HUES6 (cell line): ENCODE measurements at regions not wholly inside any gene's neighbourhood (a gene's known extent, or its start where the extent isn't known, plus 50 kb on each side); places are given as distances from the start of the nearest gene placed in this dataset.
"Not testable (repeated sequence)": the region's sequence is repeated elsewhere in the genome, so short reads cannot be mapped to it uniquely, and the experiment has no call there.

ENCODE experiments used
- H3K27ac ChIP-seq: 2 replicates; pipeline ENCODE4 v1.7.0; 2013; ENCODE audit warnings: low read depth, mild to moderate bottlenecking, low read length, inconsistent platforms
- H3K27me3 ChIP-seq: 2 replicates; pipeline ENCODE4 v1.6.1; 2013; ENCODE audit warnings: low read length; ENCODE audit not compliant: control insufficient read depth, insufficient read depth
- H3K36me3 ChIP-seq: 2 replicates; pipeline ENCODE4 v1.6.1; 2013; ENCODE audit warnings: low read length; ENCODE audit not compliant: control insufficient read depth, insufficient read depth
- H3K4me1 ChIP-seq: 2 replicates; pipeline ENCODE4 v1.6.1; 2013; ENCODE audit warnings: low read length; ENCODE audit not compliant: control insufficient read depth, insufficient read depth
- H3K4me3 ChIP-seq: 2 replicates; pipeline ENCODE4 v1.5.1; 2013; ENCODE audit warnings: low read depth, low read length
- H3K9ac ChIP-seq: one replicate; pipeline ENCODE4 v1.6.1; 2013; ENCODE audit warnings: mild to moderate bottlenecking, low read length
- H3K9me3 ChIP-seq: 2 replicates; pipeline ENCODE4 v1.6.1; 2013; ENCODE audit warnings: low read depth, low read length; ENCODE audit not compliant: control insufficient read depth, insufficient read depth

DNA sequence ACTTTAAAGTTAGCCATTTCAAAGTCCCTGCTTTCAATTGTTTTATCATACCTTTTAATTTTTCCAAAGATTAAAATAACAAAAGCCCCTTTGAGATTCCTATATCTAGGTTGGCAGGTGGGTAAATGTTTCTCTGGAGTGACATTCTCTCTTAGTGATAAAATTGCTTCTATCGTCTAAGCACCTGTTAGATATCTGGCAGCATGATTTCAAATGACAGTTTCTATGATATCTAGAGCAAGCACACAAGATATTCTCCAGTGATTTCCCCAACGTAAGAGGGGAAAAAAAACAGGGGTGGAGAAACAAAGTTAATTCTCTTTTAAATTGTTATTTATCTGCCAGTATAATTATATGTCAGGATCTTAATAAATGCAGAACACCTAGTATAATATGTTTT lies 610.2 kb downstream of the DSC3 start:
- H3K9me3 ChIP-seq: no peaks in the 10 kb centered on the region

DNA sequence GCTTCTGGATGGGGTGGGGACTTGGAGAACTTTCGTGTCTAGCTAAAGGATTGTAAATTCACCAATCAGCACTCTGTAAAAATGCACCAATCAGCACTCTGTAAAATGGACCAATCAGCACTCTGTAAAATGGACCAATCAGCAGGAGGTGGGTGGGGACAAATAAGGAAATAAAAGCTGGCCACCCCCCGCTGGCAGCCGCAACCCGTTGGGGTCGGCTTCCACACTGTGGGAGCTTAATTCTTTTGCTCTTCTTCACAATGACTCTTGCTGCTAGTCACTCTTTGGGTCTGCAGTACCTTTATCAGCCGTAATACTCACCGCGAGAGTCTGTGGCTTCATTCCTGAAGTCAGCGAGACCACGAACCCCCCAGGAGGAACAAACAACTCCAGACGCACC lies 623.1 kb downstream of the DSC3 start:
- H3K27me3 ChIP-seq, H3K36me3 ChIP-seq, H3K9me3 ChIP-seq, H3K27ac ChIP-seq, H3K4me1 ChIP-seq, H3K4me3 ChIP-seq, H3K9ac ChIP-seq: not testable (repeated sequence)

More for the DNA sequence above, 610.2 kb downstream of the DSC3 start:
- Histone ChIP-seq H3K27me3 (no peaks in the 10 kb centered on the region), H3K27ac (no peak overlapping the region), H3K9ac (no peak overlapping the region), H3K36me3 (no peaks in the 10 kb centered on the region), H3K4me1 (peaks cover 6% of the 10 kb centered on the region; the same call in 1 of the 2 replicates), H3K4me3 (no peak overlapping the region)

DNA sequence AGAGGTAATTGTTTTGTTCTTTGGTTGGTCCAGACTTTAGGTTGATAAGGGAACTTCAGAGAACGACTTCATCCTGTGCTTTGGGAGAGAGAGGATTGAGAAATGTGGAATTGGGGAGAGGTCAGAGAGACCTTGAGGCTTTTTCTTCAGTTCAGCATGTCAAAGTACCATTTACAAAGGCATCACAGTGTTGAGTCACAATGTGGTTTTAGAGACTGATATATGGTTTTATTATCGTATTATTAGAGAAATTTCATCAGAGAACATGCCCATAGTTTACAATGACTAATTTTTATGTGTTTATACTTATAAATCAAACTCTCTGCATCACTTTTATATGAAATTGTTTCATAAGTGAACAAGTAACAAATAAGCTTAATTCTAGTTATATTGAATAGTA lies 626.6 kb downstream of the DSC3 start:
- Histone ChIP-seq H3K27me3 (no peaks in the 10 kb centered on the region), H3K9ac (no peak overlapping the region), H3K27ac (no peak overlapping the region), H3K36me3 (no peaks in the 10 kb centered on the region), H3K4me3 (no peak overlapping the region), H3K9me3 (no peaks in the 10 kb centered on the region), H3K4me1 (no peaks in the 10 kb centered on the region; the same call in 1 of the 2 replicates)

DNA sequence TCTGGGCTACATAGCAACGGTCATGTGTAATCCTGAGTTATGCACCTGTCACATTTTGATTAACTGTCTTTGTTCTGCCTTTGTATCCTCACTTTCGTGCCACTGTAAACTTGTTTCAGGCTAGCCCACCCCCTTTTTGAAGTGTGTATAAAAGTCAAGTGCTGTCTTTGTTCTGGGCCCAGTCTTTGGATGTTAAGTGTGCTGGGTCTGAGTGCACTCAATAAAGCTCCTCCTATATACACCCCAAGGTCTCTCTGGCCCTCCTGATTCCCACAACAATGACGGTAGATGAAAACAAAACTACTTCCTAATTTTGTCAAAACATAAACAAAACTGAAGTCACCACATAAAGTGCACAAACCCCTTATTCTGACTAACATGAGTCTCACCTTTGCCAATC lies 633.4 kb downstream of the DSC3 start:
- Histone ChIP-seq H3K27ac (no peak overlapping the region), H3K36me3 (no peaks in the 10 kb centered on the region), H3K9me3 (peaks cover 20% of the 10 kb centered on the region), H3K4me1 (no peaks in the 10 kb centered on the region), H3K9ac (no peak overlapping the region), H3K4me3 (no peak overlapping the region), H3K27me3 (no peaks in the 10 kb centered on the region)

DNA sequence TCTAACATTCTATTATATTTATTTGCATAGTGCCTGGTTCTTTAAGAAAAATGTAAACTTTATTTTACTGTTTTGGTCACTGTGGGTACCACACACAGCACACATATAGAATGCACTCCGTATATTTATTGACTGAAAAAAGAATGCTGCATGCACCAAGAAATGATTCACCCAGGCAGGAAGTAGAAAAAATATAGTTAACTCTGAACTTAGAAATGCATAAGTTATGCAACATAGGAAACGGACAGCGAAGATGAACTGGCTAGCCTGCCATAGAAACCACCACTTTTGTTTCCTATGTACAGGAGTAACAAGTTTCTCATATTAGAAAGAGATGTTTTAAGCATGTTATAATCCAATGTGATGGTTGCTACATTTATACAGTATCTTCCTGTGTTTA lies 635.8 kb downstream of the DSC3 start:
- no peaks in the 10 kb centered on the region for H3K36me3 ChIP-seq
- H3K27me3 ChIP-seq: no peaks in the 10 kb centered on the region
- H3K27ac ChIP-seq: no peak overlapping the region
- H3K4me1 ChIP-seq: no peaks in the 10 kb centered on the region
- H3K9me3 ChIP-seq: peaks cover 20% of the 10 kb centered on the region
- no peak overlapping the region for H3K9ac ChIP-seq
- no peak overlapping the region for H3K4me3 ChIP-seq

DNA sequence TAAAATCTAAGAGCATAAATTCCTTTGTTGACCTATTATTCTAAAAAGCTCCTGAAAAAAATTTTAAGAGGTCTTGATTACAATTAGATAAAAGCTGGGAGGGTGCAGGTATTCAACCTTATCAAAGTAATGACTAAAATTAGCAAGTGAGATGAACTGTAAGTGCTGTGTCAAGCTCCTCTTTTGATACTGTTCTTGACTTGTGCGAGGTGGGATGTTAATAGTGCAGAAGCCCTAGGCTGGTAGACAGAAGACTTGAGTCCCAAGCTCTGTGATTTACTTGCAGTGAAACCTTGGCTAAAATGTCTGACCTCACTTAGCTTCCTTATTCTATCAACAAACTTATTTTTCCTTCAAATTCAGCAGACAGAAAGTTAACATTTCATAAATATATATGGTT lies 637.5 kb downstream of the DSC3 start:
- no peak overlapping the region for H3K4me3 ChIP-seq
- H3K4me1 ChIP-seq: no peaks in the 10 kb centered on the region
- peaks cover 15% of the 10 kb centered on the region for H3K9me3 ChIP-seq

DNA sequence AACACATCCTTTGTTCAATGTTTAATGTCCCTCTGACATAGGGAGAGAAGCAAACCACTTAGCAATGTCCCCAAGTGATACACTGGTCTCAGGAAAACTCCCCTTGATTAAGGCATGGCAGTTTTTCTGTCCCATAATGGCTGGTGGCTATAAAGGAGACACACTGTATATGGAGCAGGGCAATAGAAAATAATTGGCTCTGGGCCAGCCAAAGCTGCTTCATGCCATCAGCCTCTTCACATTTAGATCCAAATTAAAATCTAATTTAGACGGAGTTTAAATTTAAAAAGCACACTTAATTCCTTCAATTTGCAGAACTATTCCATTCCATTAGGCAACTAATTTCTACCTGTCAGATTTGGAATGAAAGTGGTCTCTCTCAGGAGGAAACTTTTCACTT lies 638.1 kb downstream of the DSC3 start:
- H3K27ac ChIP-seq: no peak overlapping the region
- H3K9ac ChIP-seq: no peak overlapping the region
- no peaks in the 10 kb centered on the region for H3K4me1 ChIP-seq
- peaks cover 10% of the 10 kb centered on the region for H3K9me3 ChIP-seq
- no peak overlapping the region for H3K4me3 ChIP-seq
- H3K36me3 ChIP-seq: no peaks in the 10 kb centered on the region
- no peaks in the 10 kb centered on the region for H3K27me3 ChIP-seq

More for the DNA sequence above, 637.5 kb downstream of the DSC3 start:
- H3K27me3 ChIP-seq: no peaks in the 10 kb centered on the region
- H3K9ac ChIP-seq: no peak overlapping the region
- no peaks in the 10 kb centered on the region for H3K36me3 ChIP-seq
- no peak overlapping the region for H3K27ac ChIP-seq

DNA sequence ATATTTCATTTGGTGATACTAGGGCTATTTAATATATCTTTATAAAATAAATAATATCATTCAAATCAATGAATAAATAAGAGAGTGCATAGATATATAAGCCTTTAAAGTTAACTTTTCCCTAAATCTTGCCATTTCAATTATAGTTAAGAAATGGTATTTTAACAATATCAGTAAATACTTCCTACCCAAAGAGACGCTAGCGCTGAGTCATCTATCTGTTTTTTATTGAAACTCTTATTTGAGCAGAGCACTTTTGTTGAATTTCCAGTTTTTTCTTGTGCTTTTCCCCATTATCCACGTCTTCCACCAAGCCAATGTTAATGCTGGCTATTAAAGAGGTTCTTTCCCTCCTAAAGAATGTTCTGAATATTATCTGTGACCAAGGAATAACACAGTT lies 639.3 kb downstream of the DSC3 start:
- H3K36me3 ChIP-seq: no peaks in the 10 kb centered on the region
- no peak overlapping the region for H3K27ac ChIP-seq
- no peaks in the 10 kb centered on the region for H3K9me3 ChIP-seq
- H3K4me3 ChIP-seq: no peak overlapping the region
- no peaks in the 10 kb centered on the region for H3K27me3 ChIP-seq
- no peaks in the 10 kb centered on the region for H3K4me1 ChIP-seq
- no peak overlapping the region for H3K9ac ChIP-seq

DNA sequence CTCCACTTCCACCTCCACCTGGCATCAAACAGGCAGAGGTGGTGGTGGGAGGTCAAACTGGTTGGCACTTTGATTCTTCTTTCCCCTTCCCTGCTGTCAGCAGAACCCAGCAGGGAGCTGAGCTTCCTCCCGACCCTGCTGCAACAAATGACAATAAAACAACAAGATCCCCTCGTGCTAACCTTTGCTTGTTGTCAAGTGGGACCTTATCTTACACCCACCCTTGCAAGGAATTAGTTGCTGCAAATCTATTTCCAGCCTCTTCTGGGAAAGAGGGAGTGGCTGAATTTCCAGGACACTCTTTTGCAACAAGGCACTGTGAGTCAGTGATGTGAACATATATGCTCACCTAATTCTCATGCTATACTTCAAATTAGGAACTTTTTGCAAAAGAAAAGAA lies 655.1 kb downstream of the DSC3 start:
- no peak overlapping the region for H3K9ac ChIP-seq
- peaks cover 9% of the 10 kb centered on the region; the same call in 1 of the 2 replicates for H3K4me1 ChIP-seq
- H3K27ac ChIP-seq: no peak overlapping the region
- no peaks in the 10 kb centered on the region for H3K9me3 ChIP-seq
- no peak overlapping the region for H3K4me3 ChIP-seq
- no peaks in the 10 kb centered on the region for H3K27me3 ChIP-seq
- H3K36me3 ChIP-seq: no peaks in the 10 kb centered on the region

DNA sequence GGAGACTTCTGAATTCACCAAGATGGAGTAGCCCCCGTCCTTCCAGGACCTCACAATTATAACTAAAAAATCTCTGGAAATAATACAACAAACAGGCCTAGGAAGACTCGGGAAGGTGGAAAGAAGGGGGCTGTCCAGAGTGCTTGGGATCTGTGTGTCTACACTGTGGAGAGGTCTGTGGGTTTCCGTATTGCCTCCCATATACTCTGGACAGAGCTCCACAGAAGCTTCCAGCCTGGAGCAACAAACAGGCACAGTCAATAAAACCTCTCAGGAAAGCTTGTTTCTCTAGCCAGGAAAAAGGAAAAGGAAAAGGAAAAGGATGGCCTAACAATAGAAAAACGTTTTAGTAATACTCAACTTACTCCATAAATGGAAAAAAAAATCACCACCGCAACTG lies 655.9 kb downstream of the DSC3 start:
- Histone ChIP-seq H3K27me3 (no peaks in the 10 kb centered on the region), H3K9ac (no peak overlapping the region), H3K27ac (no peak overlapping the region), H3K4me3 (no peak overlapping the region), H3K36me3 (no peaks in the 10 kb centered on the region), H3K9me3 (no peaks in the 10 kb centered on the region), H3K4me1 (peaks cover 9% of the 10 kb centered on the region; the same call in 1 of the 2 replicates)

DNA sequence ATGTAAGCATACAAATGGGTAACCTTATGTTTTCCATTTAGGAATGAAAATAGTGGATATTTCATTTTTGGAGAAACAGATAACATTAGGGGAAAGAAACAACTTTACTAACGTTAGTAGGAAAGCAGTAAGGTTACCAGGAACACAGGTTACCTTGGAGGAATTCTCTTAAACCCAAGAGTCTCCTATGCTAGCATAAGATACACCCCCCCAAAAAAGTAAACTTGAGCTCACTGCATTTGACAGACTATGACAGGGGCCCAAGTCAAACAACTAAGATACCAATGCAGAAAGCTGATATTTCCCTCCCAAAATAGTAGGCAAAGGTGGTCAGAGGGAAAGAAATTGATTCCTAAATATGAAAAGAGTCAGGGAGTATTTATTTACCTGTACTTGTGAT lies 656.9 kb downstream of the DSC3 start:
- Histone ChIP-seq H3K9me3 (0 out of 2 replicates have a peak, but pooled peaks cover 2% of the 10 kb centered on the region), H3K27me3 (no peaks in the 10 kb centered on the region), H3K9ac (no peak overlapping the region), H3K27ac (no peak overlapping the region), H3K36me3 (no peaks in the 10 kb centered on the region), H3K4me3 (no peak overlapping the region), H3K4me1 (peaks cover 9% of the 10 kb centered on the region; the same call in 1 of the 2 replicates)

DNA sequence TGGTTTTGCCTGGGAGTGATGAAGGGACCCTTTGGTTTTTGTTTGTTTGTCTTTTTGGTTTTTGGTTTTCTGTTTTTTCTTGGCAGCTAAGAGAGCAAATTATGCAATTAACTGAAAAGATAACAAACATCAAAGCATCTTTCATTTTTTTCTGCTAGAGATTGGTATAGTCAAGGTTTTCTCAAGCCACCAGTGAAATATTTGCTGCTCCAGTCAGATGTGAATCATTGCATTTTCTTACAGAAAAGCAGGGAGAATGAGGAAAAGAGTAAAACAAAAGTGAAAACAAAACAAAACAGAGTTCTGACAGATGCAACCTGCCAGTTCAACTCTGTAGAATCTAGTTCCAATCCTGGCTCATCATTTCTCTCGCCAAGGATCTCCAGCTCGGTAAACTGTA lies 660.7 kb downstream of the DSC3 start:
- Histone ChIP-seq H3K4me1 (peaks cover under 1% of the 10 kb centered on the region; the same call in 1 of the 2 replicates), H3K4me3 (no peak overlapping the region), H3K27ac (no peak overlapping the region), H3K27me3 (no peaks in the 10 kb centered on the region), H3K9me3 (0 out of 2 replicates have a peak, but pooled peaks cover 4% of the 10 kb centered on the region), H3K9ac (no peak overlapping the region), H3K36me3 (no peaks in the 10 kb centered on the region)
